SW480 (cell line): ENCODE measurements at regions not wholly inside any gene's neighbourhood (a gene's known extent, or its start where the extent isn't known, plus 50 kb on each side); places are given as distances from the start of the nearest gene placed in this dataset.
"Not testable (repeated sequence)": the region's sequence is repeated elsewhere in the genome, so short reads cannot be mapped to it uniquely, and the experiment has no call there.

Source experiments
- DNase-seq: peaks from one replicate; pipeline ENCODE4 v3.0.0-alpha.2; 2016; ENCODE audit warnings: low spot score

DNA sequence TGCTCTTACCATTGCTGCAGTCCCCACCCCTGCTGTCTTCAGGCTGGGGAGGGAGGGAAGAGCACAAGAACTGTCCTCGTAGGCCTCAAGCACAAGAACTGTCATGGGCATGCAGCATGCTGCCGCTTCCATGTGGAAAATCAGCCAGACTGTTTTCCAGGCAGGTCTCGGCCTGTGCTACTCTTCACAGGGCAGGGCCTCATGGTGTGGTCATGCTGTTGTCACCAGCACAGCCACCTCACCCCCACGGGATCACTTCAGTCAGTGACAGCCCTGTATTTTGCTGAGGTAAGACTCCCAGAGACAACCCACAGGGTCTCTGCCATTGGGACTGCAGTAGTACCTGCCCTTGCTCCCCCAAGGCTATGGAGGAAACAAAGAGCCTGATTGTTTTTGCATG lies 205.3 kb downstream of the NAP1L3 start:
- no peak for DNase-seq

DNA sequence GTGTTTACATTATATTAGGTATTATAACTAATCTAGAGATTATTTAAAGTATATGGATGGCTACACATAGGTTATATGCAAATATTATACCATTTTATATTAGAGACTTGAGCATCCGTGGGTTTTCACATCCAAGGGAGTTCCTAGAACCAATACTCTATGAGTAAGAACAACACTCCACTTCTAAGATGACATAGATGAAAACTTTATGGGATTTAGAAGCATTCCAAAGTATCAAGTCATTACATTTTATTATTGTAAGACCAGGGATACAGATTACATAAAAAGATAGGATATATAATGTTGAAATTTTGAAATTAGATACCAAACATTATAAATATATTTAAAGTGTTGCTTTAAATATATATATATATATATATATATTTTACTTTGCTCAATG lies 207.0 kb downstream of the NAP1L3 start:
- no peak for DNase-seq

DNA sequence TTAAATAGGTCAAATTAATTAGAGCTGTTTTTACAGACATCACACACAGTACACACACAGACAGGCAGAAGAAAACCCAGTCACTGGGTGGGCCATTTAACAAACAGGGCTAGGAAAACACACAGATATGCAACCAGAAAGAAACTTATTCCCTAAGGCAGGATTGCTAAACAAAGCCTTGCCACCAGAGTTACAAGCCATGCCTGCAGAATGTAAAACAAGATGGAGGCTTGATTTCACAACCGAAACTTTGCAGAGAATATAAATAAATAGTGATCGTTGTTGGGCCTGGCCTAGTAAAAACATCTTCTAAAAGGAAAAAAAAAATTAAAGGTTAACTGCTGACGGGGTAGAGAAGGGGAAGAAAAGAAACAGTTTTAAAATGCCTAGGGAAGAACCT lies 212.3 kb downstream of the NAP1L3 start:
- no peak for DNase-seq

DNA sequence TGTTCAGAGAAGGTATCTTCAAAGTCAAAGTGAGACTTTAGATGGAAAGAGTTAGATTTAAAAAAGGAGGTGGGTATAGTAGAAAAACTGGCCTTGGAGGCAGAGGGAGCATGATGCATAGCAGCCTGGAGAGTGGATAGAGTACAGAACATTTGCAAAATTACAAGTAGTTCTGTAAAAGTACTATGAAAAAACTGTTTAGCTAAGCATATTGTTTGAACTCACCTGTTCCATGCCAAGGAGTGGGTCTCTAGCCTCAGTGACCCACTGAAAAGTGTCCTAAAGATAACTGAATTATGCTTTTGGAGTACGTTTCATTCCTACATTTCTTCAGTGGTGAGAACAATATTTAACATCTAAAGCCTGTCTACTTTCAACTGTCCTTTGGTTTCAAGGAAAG lies 218.9 kb downstream of the NAP1L3 start:
- no peak for DNase-seq

DNA sequence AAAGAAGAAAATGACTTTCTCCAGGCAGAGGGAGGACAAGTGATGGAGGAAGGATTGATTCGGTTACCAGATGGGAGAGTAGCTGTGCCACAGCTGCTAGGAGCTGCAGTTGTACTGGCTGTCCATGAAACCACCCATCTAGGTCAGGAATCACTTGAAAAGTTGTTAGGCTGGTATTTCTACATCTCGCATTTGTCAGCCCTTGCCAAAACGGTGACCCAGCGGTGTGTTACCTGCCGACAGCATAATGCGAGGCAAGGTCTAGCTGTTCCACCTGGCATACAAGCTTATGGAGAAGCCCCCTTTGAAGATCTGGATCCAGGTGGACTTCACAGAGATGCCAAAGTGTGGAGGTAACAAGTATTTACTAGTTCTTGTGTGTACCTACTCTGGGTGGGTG lies 238.7 kb downstream of the NAP1L3 start:
- not testable (repeated sequence) for DNase-seq

DNA sequence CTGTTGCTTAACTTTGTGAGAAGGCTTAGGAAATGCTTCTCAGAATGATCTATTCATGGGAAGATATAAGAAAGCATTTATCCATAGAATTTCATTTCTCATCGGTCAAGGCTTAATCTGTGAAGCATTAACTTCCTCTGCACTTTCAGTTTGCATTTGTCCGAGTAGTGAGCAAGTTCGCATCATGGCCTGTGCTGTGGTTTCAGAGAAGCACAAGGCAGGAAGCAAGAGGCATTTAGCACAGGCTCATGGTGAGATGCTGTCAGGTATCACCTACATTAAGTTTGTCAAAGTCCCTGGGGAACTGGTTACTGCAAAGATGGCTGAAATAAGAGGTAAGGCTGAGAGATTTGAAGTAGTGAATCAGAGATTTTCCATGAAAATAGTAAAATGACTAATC lies 244.9 kb downstream of the NAP1L3 start:
- DNase-seq = no peak

DNA sequence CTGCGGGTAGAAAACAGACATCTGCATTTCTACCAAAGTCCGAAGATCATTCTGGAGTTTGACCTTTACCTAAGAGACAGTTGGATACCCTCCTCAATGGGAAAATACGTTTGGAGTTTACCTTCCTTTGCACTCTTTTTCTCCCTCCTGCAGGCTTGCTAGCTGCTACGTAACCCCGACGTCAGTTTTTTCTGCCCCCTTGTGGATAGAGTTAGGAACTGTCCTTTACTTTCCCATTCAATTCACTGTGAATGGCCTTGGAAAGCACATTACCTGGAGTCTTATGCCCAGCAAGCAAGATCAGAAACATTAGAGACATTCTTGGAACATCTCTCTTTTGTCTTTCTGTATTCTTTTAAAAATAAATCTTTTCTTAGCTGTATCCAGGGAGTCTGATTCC lies 250.7 kb downstream of the NAP1L3 start:
- peak; percentile 13 for DNase-seq

DNA sequence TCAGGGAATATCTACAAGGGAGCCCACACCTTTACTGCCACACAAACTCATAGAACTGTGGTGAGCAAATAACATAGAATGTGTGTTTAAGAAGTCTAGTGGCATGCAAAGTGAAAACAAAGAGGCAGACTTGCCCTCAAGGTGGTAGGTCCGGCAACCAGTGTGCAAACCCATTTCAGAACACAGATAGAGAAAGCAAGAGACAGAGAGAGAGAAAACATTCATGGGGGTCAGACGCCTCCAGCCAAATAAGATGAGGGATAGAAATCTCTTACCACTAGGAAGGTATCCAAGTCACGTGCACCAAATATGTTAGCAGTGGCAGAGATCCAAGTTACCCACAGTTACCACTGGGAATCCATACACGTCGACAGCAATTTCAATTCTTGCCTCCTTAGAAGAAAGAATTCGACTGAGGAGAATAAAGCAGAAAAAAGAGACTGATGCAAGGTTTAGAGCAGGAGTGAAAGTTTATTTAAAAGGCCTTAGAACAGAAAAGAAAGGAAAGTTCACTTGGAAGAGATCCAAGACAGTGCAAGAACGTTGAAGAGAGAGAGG lies 252.8 kb downstream of the NAP1L3 start:
- no peak for DNase-seq

DNA sequence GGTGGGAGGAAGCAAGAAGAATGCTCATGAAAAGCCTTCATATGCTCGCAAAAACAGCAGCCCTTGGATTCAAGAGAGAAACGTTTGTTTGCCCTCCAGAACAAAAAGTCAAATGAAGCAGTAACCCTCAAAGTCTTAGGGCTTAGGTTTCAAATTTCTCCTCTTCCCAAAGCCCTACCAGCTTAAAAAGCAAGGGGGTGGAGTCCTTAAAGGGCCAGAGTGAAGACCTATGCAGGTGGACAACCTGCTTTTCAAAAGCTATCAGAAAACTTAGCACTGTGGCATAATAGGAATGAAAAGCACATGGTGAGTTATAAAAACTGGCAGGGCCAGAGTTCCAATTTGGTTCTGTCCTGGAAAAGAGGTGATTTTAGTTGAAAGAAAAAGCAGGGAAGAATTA lies 253.3 kb downstream of the NAP1L3 start:
- no peak for DNase-seq

DNA sequence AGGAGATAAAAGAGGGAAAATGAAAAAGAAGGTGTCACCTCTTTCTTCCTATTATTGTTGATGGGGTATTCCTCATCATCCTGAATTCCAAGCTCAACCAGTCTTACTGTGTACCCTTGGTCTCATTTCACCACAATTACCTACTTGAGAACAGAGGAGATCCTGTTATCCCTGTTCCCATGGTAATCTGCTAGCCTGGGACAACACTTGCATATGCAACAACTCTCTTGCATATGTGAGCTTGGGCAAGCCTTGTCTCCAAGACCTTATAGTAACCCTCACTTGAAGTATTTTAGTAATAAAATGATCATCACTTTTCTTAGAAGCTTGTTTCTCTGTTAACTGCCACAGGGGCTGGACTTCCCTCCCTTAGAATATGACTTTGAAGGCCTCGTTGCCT lies 253.7 kb downstream of the NAP1L3 start:
- no peak for DNase-seq

DNA sequence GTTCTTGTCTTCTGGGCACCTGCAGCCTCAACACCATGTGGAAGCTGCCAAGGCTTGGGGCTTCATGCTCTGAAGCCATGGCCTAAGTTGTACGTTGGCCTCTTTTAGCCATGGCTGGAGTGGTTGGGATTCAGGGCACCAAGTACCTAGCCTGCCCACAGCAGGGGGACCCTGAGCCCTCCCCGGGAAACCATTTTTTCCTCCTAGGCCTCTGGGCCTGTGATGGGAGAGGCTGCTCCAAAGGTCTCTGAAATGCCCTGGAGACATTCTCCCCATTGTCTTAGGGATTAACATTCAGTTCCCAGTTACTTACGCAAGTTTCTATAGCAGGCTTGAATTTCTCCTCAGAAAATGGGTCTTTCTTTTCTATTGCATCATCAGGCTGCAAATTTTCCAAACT lies 269.3 kb downstream of the NAP1L3 start:
- DNase-seq = no peak

DNA sequence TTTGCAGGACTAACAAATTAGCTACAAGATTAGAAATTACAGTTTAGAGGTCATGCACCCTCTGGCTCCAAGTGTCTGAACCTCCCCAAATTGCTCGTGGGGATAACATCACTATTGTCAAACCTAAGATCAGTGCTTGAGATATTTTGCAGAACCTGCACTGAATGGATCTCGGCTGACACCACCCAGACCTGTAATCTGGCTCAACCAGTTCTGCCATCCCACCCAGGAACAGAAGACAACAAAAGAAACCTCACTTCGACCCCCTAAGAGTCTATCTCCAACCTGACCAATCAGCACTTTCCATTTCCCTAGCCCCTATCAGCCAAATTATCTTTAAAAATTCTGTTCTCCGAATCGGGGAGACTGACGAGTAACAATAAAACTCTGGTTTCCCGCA lies 318.7 kb downstream of the NAP1L3 start:
- no peak for DNase-seq

DNA sequence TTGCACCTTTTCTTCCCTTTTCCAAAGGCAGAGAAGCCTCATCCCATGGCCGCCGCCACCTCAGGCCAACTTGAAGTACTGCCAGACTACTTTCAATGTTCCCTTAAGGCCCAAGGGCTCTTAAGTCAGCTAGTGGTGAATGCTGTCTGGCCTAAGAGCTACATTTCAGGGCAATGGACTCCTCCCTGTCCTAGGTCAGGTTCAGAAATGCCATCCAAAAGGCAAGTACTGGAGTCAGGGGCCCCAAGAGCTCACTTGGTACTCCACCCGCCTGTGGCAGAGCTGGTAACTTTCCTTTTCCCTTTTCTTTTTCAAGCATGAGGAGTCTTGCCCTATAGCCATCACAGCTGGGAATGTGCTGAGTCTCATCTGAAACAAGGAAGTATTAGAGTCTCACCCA lies 327.1 kb downstream of the NAP1L3 start:
- DNase-seq = no peak

DNA sequence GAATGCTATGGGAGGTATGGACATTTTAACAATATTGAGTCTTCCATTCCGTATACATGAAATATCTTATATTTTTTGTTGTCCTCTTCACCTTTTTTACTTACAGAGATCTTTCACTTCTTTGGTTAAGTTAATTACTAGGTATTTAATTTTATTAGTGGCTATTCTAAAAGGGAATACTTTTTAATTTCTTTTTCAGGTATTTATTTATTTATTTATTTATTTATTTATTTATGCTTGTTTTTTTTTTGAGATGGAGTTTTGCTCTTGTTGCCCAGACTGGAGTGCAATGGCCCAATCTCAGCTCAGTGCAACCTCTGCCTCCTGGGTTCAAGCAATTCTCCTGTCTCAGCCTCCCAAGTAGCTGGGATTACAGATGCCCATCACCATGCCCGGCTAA lies 329.1 kb downstream of the NAP1L3 start:
- DNase-seq = not testable (repeated sequence)

DNA sequence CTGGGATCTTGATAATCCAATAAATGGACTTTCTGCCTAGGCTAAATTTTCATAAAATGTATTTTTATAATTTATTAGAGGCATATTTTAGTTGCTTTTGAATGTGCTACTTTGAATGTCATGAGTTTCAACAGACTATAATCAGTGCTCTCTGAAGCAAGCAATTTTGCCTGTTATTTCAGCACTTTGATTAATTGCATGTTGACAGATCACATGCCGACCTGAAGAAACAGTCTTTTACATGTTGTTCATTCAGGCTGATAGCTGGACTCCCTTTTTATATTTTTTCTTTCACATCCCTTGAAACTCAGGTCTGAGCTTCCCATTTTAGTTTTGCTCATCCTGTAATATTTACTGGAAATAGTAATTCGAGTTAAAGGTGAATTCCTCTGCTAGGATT lies 341.0 kb downstream of the NAP1L3 start:
- DNase-seq = no peak

DNA sequence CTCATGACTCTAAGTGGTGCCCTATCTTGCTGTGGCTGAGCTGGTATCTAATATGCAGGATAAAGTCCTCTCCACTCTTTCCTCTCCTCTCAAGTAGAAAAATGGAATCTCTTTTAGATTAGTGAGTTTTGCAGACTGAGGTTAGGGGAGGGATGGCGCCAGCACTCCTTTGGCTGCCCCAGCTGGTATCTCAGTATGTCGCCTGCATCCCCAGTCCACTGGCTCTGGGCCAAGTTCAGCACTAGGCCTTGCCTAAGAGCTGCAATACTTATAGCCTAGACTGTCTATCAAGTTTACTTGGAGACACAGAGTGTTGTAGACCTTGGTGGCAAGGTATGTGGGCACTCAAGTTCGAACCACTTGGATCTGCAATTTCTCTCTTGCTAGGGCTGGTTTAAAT lies 351.3 kb downstream of the NAP1L3 start:
- no peak for DNase-seq

DNA sequence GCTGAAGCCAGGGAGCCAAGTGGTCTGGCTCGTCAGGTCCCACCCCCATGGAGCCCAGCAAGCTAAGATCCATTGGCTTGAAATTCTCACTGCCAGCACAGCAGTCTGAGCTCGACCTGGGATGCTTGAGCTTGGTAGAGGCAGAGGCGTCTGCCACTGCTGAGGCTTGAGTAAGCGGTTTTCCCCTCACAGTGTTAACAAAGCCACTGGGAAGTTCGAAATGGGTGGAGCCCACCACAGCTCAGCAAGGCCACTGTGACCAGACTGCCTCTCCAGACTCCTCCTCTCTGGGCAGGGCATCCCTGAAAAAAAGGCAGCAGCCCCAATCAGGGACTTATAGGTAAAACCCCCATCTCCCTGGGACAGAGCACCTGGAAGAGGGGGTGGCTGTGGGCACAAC lies 353.8 kb downstream of the NAP1L3 start:
- DNase-seq = no peak
